GM19395 (cell line): ENCODE measurements at regions not wholly inside any gene's neighbourhood (a gene's known extent, or its start where the extent isn't known, plus 50 kb on each side); places are given as distances from the start of the nearest gene placed in this dataset.
"Not testable (repeated sequence)": the region's sequence is repeated elsewhere in the genome, so short reads cannot be mapped to it uniquely, and the experiment has no call there.

ENCODE experiments used
- ATAC-seq: cut with Tn5 transposase; IDR thresholded peaks from one replicate; pipeline ENCODE4 v1.9.1; 2021; ENCODE audit warnings: mild to moderate bottlenecking, moderate library complexity; ENCODE audit not compliant: unreplicated experiment

- no peak for ATAC-seq
Measured at GRCh38 chr20:12112089-12112474, 194.4 kb downstream of the BTBD3 start.

GRCh38 chr20:12112665-12113064, 195.0 kb downstream of the BTBD3 start:
- no peak for ATAC-seq

GRCh38 chr20:12113075-12113467, 195.4 kb downstream of the BTBD3 start:
- ATAC-seq: no peak

- ATAC-seq: no peak
Measured at GRCh38 chr20:12113468-12114371, 196.0 kb downstream of the BTBD3 start.

GRCh38 chr20:12129114-12129513, 211.4 kb downstream of the BTBD3 start:
- not testable (repeated sequence) for ATAC-seq

- ATAC-seq: not testable (repeated sequence)
Measured at GRCh38 chr20:12129532-12129931, 211.8 kb downstream of the BTBD3 start.

GRCh38 chr20:12130781-12131180, 213.1 kb downstream of the BTBD3 start:
- no peak for ATAC-seq

- no peak for ATAC-seq
Measured at GRCh38 chr20:12133553-12133952, 215.9 kb downstream of the BTBD3 start.

- not testable (repeated sequence) for ATAC-seq
Measured at GRCh38 chr20:12145951-12146350, 228.3 kb downstream of the BTBD3 start.

GRCh38 chr20:12152996-12153395, 235.3 kb downstream of the BTBD3 start:
- no peak for ATAC-seq

- ATAC-seq: no peak
Measured at GRCh38 chr20:12153628-12154027, 235.9 kb downstream of the BTBD3 start.

- ATAC-seq: no peak
Measured at GRCh38 chr20:12156252-12156651, 238.6 kb downstream of the BTBD3 start.

- ATAC-seq: no peak
Measured at GRCh38 chr20:12159261-12159660, 241.6 kb downstream of the BTBD3 start.

GRCh38 chr20:12161734-12162133, 244.0 kb downstream of the BTBD3 start:
- no peak for ATAC-seq

- ATAC-seq: no peak
Measured at GRCh38 chr20:12166053-12166717, 248.5 kb downstream of the BTBD3 start.

- ATAC-seq: no peak
Measured at GRCh38 chr20:12170406-12170805, 252.7 kb downstream of the BTBD3 start.

GRCh38 chr20:12171923-12172524, 254.3 kb downstream of the BTBD3 start:
- ATAC-seq: no peak

GRCh38 chr20:12173347-12174012, 255.8 kb downstream of the BTBD3 start:
- ATAC-seq: no peak

- no peak for ATAC-seq
Measured at GRCh38 chr20:12175538-12175937, 257.8 kb downstream of the BTBD3 start.

- no peak for ATAC-seq
Measured at GRCh38 chr20:12177657-12178293, 260.1 kb downstream of the BTBD3 start.

- no peak for ATAC-seq
Measured at GRCh38 chr20:12179692-12180091, 262.0 kb downstream of the BTBD3 start.
